Caco-2 (cell line): ENCODE measurements at regions not wholly inside any gene's neighbourhood (a gene's known extent, or its start where the extent isn't known, plus 50 kb on each side); places are given as distances from the start of the nearest gene placed in this dataset.

Experiments
- BruUV-seq: library from RNA; stranded (reverse); fragments of 400-500 nt; replicated peaks from 2 replicates; lab custom pipeline; 2021; lab: Mats Ljungman, UMichigan
- CTCF ChIA-PET: fragments of 300-600 bp; sonication (Branson Sonifier 250); formaldehyde crosslinking; loops from one replicate; lab custom pipeline; 2022; ENCODE audit warnings: antibody characterized with exemption; lab: Charles Lee
- POLR2A ChIA-PET: fragments of 300-600 bp; sonication (Branson Sonifier 250); formaldehyde crosslinking; loops from one replicate; lab custom pipeline; 2022; ENCODE audit warnings: antibody characterized with exemption; lab: Charles Lee
- DNase-seq, 2 experiments: peaks; one replicate each; pipeline versions ENCODE4 v3.0.0 to v3.0.0-alpha.2; 2020 to 2022
- H3K27me3 ChIP-seq: replicated peaks from 2 replicates; pipeline ENCODE4 v1.6.0; 2011; ENCODE audit warnings: low read length; ENCODE audit not compliant: control insufficient read depth, insufficient read depth
- H3K36me3 ChIP-seq: 2 replicates; pipeline ENCODE4 v1.5.1; 2011; ENCODE audit warnings: low read length; ENCODE audit not compliant: control insufficient read depth, insufficient read depth
- H3K4me1 ChIP-seq: fragments of 250-450 bp; sonication (Bioruptor Pico); 2 replicates; pipeline ENCODE4 v1.5.1; 2020; ENCODE audit warnings: mild to moderate bottlenecking
- H3K4me3 ChIP-seq: 2 replicates; pipeline ENCODE4 v1.5.1; 2011; ENCODE audit warnings: low read depth, mild to moderate bottlenecking, control low read depth, low read length
- H3K9me3 ChIP-seq: fragments of 250-450 bp; sonication (Bioruptor Pico); 2 replicates; pipeline ENCODE4 v1.5.1; 2020; ENCODE audit warnings: mild to moderate bottlenecking, moderate library complexity
- H3K27ac Mint-ChIP-seq: one replicate; pipeline ENCODE4 v1.8.0; 2022; ENCODE audit warnings: mixed read lengths; ENCODE audit not compliant: unreplicated experiment
- H3K27me3 Mint-ChIP-seq: one replicate; pipeline ENCODE4 v1.8.0; 2022; ENCODE audit warnings: mixed read lengths; ENCODE audit not compliant: insufficient read depth, unreplicated experiment
- H3K36me3 Mint-ChIP-seq: one replicate; pipeline ENCODE4 v1.8.0; 2022; ENCODE audit warnings: mild to moderate bottlenecking, mixed read lengths; ENCODE audit not compliant: insufficient read depth, unreplicated experiment
- H3K4me1 Mint-ChIP-seq: one replicate; pipeline ENCODE4 v1.8.0; 2022; ENCODE audit warnings: low read depth, mixed read lengths; ENCODE audit not compliant: unreplicated experiment
- H3K4me3 Mint-ChIP-seq: one replicate; pipeline ENCODE4 v1.8.0; 2022; ENCODE audit warnings: mild to moderate bottlenecking, moderate library complexity, mixed read lengths; ENCODE audit not compliant: unreplicated experiment
- H3K9me3 Mint-ChIP-seq: one replicate; pipeline ENCODE4 v1.8.0; 2022; ENCODE audit warnings: mixed read lengths; ENCODE audit not compliant: unreplicated experiment
- intact Hi-C: fragments of 100-400 bp; cut with micrococcal nuclease; formaldehyde crosslinking; loops from one replicate; pipeline ENCODE4 v1.10.0; 2022; ENCODE audit not compliant: unreplicated experiment
- TF ChIP-seq, protein P1 (sequence below), 2 experiments: fragments of 200-600 bp in 1 of 2; IDR thresholded peaks; 1 replicate in 1 of 2; 2 replicates in 1 of 2; pipeline versions ENCODE4 v1.5.1 to v1.8.0; 2011 to 2022; ENCODE audit warnings: antibody characterized with exemption in 1 of 2, control low read depth in 1 of 2, inconsistent platforms in 1 of 2, low read depth in 1 of 2, low read length in 1 of 2, mild to moderate bottlenecking in 1 of 2, moderate library complexity in 1 of 2; ENCODE audit not compliant: insufficient read depth in 1 of 2, severe bottlenecking in 1 of 2, unreplicated experiment in 1 of 2

DNA sequence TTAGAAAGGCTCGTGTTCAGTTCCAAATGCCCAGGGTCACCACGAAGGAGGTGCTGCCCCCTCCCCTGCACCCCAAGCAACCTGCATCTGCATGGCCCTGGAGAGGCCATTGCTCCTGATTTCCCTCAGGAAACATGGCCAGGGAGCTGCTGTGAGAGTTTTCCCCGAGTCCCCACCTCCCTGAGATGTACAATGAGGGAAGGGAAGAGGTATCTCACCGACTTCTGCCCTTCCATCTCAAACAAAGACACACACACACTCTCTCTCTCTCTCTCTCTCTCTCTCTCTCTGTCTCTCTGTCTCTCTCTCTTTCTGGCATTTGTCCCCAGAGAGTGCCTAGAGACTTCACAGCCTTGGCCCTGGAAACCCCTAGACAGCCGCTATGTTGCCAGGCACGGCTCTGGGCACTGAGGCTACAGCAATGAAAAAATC, 120.4 kb downstream of the MRPL14 start:
- no TSS peak for BruUV-seq
- no peaks in the 10 kb centered on the region for H3K36me3 Mint-ChIP-seq
- CTCF ChIA-PET, result no interaction called here
- Histone ChIP-seq H3K27me3 (no peaks in the 10 kb centered on the region), H3K4me1 (peaks cover 15% of the 10 kb centered on the region), H3K36me3 (no peaks in the 10 kb centered on the region), H3K4me3 (no peak overlapping the region), H3K9me3 (no peaks in the 10 kb centered on the region)
- no peak overlapping the region for H3K27ac Mint-ChIP-seq
- intact Hi-C loops, result loop anchor here (5.0 kb wide), 1 partner anchor 35 kb away; no protein-coding TSS in a partner anchor
- H3K9me3 Mint-ChIP-seq, result no peaks in the 10 kb centered on the region
- no peaks in the 10 kb centered on the region for H3K4me1 Mint-ChIP-seq
- DNase-seq, result no peak
- POLR2A ChIA-PET, result no interaction called here
- H3K4me3 Mint-ChIP-seq, result no peak overlapping the region
- TF ChIP-seq, protein P1, sequence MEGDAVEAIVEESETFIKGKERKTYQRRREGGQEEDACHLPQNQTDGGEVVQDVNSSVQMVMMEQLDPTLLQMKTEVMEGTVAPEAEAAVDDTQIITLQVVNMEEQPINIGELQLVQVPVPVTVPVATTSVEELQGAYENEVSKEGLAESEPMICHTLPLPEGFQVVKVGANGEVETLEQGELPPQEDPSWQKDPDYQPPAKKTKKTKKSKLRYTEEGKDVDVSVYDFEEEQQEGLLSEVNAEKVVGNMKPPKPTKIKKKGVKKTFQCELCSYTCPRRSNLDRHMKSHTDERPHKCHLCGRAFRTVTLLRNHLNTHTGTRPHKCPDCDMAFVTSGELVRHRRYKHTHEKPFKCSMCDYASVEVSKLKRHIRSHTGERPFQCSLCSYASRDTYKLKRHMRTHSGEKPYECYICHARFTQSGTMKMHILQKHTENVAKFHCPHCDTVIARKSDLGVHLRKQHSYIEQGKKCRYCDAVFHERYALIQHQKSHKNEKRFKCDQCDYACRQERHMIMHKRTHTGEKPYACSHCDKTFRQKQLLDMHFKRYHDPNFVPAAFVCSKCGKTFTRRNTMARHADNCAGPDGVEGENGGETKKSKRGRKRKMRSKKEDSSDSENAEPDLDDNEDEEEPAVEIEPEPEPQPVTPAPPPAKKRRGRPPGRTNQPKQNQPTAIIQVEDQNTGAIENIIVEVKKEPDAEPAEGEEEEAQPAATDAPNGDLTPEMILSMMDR (IDR thresholded peaks at IDR 0.05; ENCODE audit: insufficient read depth in 1 of 2, low read depth in 1 of 2, low read length in 1 of 2, severe bottlenecking in 1 of 2, unreplicated experiment in 1 of 2), result no peak
- H3K27me3 Mint-ChIP-seq, result no peaks in the 10 kb centered on the region

DNA sequence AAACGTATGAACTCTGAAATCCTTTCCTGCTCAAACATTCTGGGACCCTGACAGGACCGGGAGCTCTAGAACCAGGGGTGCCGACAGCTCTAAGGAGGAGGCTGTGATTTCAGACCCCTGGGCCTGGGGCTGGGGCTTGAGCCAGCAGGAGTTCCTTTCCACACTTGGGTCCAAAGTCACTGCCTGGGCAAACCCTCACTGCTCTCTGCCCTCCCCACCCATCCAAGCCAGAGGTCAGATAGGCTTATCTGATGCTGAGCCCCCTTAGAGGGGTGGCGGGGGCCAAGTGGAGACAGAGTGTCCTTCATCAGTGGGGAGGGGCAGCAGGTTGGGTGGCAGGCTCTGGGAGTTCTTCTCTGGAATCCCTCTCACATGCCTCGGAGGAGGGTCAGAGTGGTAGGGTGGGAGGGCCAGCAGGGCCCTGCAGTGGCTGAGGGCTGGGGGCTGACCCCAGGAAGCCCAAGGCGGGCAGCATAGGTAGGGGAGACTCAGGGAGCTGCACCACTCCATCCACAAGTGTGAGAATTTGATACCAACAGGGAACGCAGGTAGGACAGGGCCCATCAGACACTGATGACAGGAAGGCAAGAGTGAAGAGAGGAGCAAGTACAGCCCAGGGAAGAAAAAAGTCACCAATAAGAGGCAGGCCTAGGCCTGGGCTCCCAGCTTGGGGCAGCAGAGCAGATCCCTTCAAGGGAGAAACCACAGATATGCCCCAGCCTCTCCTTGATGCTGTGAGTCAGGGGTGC, 121.0 kb downstream of the MRPL14 start:
- no peaks in the 10 kb centered on the region for H3K36me3 ChIP-seq
- H3K4me1 ChIP-seq, result peaks cover 19% of the 10 kb centered on the region
- no peak overlapping the region for H3K4me3 ChIP-seq
- Mint-ChIP-seq H3K36me3 (no peaks in the 10 kb centered on the region), H3K4me3 (no peak overlapping the region), H3K4me1 (no peaks in the 10 kb centered on the region), H3K27ac (no peak overlapping the region), H3K9me3 (no peaks in the 10 kb centered on the region), H3K27me3 (no peaks in the 10 kb centered on the region)
- H3K9me3 ChIP-seq, result no peaks in the 10 kb centered on the region
- no peaks in the 10 kb centered on the region for H3K27me3 ChIP-seq
- TF ChIP-seq, protein P1 (IDR thresholded peaks at IDR 0.05; ENCODE audit: insufficient read depth in 1 of 2, low read depth in 1 of 2, low read length in 1 of 2, severe bottlenecking in 1 of 2, unreplicated experiment in 1 of 2), result no peak
- BruUV-seq, result no TSS peak
- ChIA-PET CTCF (no interaction called here), POLR2A (no interaction called here)
- intact Hi-C loops, result loop anchor here (5.0 kb wide), 1 partner anchor 36 kb away; no protein-coding TSS in a partner anchor
- DNase-seq, result peak in 1 of 2 experiments; percentile 20

DNA sequence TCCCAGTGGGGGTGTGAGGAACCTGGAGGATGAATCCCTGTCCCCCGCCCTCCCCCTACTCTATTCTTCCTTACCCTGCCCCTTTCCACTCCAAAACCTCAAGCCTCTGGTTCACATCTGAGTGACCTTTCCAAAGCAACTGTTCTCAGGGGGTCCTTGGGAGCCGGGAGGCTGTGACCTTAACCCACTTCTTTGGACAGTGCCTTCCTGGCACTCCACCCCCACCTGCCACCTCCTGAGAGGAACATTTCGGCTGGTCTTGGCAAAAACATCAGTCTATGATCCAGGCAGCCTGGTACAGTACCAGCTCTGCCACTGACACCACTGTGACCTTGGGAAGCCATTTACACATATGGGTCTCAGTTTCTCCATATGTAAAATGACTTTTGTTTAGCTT, 121.7 kb downstream of the MRPL14 start:
- CTCF ChIA-PET, result interaction anchor here (0.5 to 0.7 kb wide), 3 partner anchors 64 to 348 kb away, joined by 3 to 4 read pairs (median 3); no protein-coding TSS in a partner anchor
- intact Hi-C loops, result loop anchor here (5.0 kb wide), 1 partner anchor 37 kb away; no protein-coding TSS in a partner anchor
- no peak for DNase-seq
- Mint-ChIP-seq H3K27me3 (no peaks in the 10 kb centered on the region), H3K4me1 (no peaks in the 10 kb centered on the region), H3K9me3 (no peaks in the 10 kb centered on the region), H3K27ac (peak overlapping the region; percentile 64), H3K4me3 (no peak overlapping the region), H3K36me3 (peaks cover 5% of the 10 kb centered on the region)
- no TSS peak for BruUV-seq
- H3K4me1 ChIP-seq, result peaks cover 21% of the 10 kb centered on the region
- no peak overlapping the region for H3K4me3 ChIP-seq
- H3K36me3 ChIP-seq, result no peaks in the 10 kb centered on the region
- H3K27me3 ChIP-seq, result no peaks in the 10 kb centered on the region
- POLR2A ChIA-PET, result no interaction called here
- no peaks in the 10 kb centered on the region for H3K9me3 ChIP-seq
- TF ChIP-seq, protein P1 (IDR thresholded peaks at IDR 0.05; ENCODE audit: insufficient read depth in 1 of 2, low read depth in 1 of 2, low read length in 1 of 2, severe bottlenecking in 1 of 2, unreplicated experiment in 1 of 2), result no peak
